CD4-positive, alpha-beta T cell (primary cell): ENCODE measurements at regions not wholly inside any gene's neighbourhood (a gene's known extent, or its start where the extent isn't known, plus 50 kb on each side); places are given as distances from the start of the nearest gene placed in this dataset.
"Not testable (repeated sequence)": the region's sequence is repeated elsewhere in the genome, so short reads cannot be mapped to it uniquely, and the experiment has no call there.

ENCODE experiments used
- ATAC-seq: fragments of 200-7000 bp; cut with Tn5 transposase; one replicate; pipeline ENCODE4 v1.10.0; 2022; ENCODE audit warnings: mild to moderate bottlenecking; ENCODE audit not compliant: poor library complexity
- CTCF ChIA-PET: fragments of 350-600 bp; sonication (Branson Sonifier 250); formaldehyde crosslinking; loops from one replicate; lab custom pipeline; 2021; ENCODE audit warnings: antibody characterized with exemption, inconsistent platforms; lab: Charles Lee
- POLR2A ChIA-PET: fragments of 350-600 bp; sonication (Branson Sonifier 250); formaldehyde crosslinking; loops from one replicate; lab custom pipeline; 2021; ENCODE audit warnings: antibody characterized with exemption, inconsistent platforms; lab: Charles Lee
- DNase-seq, 14 experiments: peaks; one replicate each; pipeline ENCODE4 v3.0.0-alpha.2; 2013 to 2020; ENCODE audit warnings: mixed read lengths in 2 of 14
- H3K27ac ChIP-seq, 2 donors: one replicate each; pipeline versions ENCODE4 v1.5.1 to v1.7.0; 2013; ENCODE audit warnings: low read length in 2 of 2, low read depth in 1 of 2, mild to moderate bottlenecking in 1 of 2
- H3K27me3 ChIP-seq, 2 experiments: 1 replicate in 1 of 2; 2 replicates in 1 of 2; pipeline versions ENCODE4 v1.6.1 to v1.7.0; 2013; ENCODE audit warnings: low read length in 2 of 2, control low read depth in 1 of 2, mild to moderate bottlenecking in 1 of 2, moderate library complexity in 1 of 2; ENCODE audit not compliant: insufficient read depth in 2 of 2, control insufficient read depth in 1 of 2
- H3K36me3 ChIP-seq: one replicate; pipeline ENCODE4 v1.6.1; 2013; ENCODE audit warnings: low read length, control low read depth; ENCODE audit not compliant: insufficient read depth
- H3K4me1 ChIP-seq: one replicate; pipeline ENCODE4 v1.6.1; 2013; ENCODE audit warnings: low read length, control low read depth; ENCODE audit not compliant: insufficient read depth
- H3K4me3 ChIP-seq: one replicate; pipeline ENCODE4 v1.5.1; 2013; ENCODE audit warnings: mild to moderate bottlenecking, low read length, moderate library complexity
- H3K9me3 ChIP-seq, 2 experiments: 1 replicate in 1 of 2; 2 replicates in 1 of 2; pipeline versions ENCODE4 v1.6.1 to v1.7.0; 2013; ENCODE audit warnings: low read length in 2 of 2, mild to moderate bottlenecking in 2 of 2, control low read depth in 1 of 2, moderate library complexity in 1 of 2; ENCODE audit not compliant: control insufficient read depth in 1 of 2, insufficient read depth in 1 of 2
- H3K27ac Mint-ChIP-seq: one replicate; pipeline ENCODE4 v1.8.0; 2020; ENCODE audit warnings: mixed read lengths
- H3K27me3 Mint-ChIP-seq: one replicate; pipeline ENCODE4 v1.8.0; 2021; ENCODE audit warnings: mixed read lengths
- H3K36me3 Mint-ChIP-seq: one replicate; pipeline ENCODE4 v1.8.0; 2021; ENCODE audit warnings: low read depth, mixed read lengths
- H3K4me1 Mint-ChIP-seq: one replicate; pipeline ENCODE4 v1.8.0; 2021; ENCODE audit warnings: low read depth, mixed read lengths
- H3K4me3 Mint-ChIP-seq: one replicate; pipeline ENCODE4 v1.8.0; 2020; ENCODE audit warnings: mild to moderate bottlenecking, mixed read lengths
- H3K9me3 Mint-ChIP-seq: one replicate; pipeline ENCODE4 v1.8.0; 2020; ENCODE audit warnings: mixed read lengths
- CTCF ChIP-seq: fragments of 200-600 bp; IDR thresholded peaks from one replicate; pipeline ENCODE4 v1.8.0; 2022; ENCODE audit warnings: antibody characterized with exemption, mild to moderate bottlenecking
- intact Hi-C, 2 experiments: fragments of 100-400 bp; cut with DNase I in 1 of 2; cut with micrococcal nuclease in 1 of 2; formaldehyde crosslinking; loops; one replicate each; pipeline versions ENCODE4 v1.15.1 to v1.9.0; 2023 to 2025; cut with DNase I, micrococcal nuclease

DNA sequence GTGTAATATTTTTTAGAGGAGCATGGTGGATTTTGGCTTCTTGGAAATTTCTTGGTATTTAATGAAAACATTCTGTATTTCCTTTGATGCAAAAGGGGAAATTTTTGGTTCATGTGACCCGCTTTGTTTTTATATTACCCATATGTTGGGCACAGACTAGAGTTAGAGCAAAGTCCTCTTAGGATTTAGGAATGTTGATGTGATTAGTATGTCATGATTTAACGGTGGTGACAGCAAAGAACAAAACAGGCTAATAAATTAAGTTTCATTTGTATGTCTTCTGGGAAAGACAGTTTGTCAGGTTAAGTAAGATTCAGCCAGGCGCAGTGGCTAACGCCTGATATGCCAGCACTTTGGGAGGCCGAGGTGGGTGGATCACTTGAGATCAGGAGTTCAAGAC, 304.6 kb downstream of the REEP3 start:
- DNase-seq (no peak), ATAC-seq (no peak)
- Histone ChIP-seq H3K4me3 (no peak overlapping the region), H3K27me3 (peaks cover 0 to 17% of the 10 kb centered on the region in 2 experiments), H3K27ac (no peak overlapping the region), H3K36me3 (no peaks in the 10 kb centered on the region), H3K9me3 (no peaks in the 10 kb centered on the region), H3K4me1 (no peaks in the 10 kb centered on the region)
- no peak overlapping the region for H3K27ac Mint-ChIP-seq
- ChIA-PET CTCF (no interaction called here), POLR2A (no interaction called here)
- intact Hi-C loops: no loop called here
- no peaks in the 10 kb centered on the region for H3K9me3 Mint-ChIP-seq
- H3K4me3 Mint-ChIP-seq: no peak overlapping the region
- no peaks in the 10 kb centered on the region for H3K36me3 Mint-ChIP-seq
- TF ChIP-seq CTCF: no peak
- H3K4me1 Mint-ChIP-seq: no peaks in the 10 kb centered on the region
- H3K27me3 Mint-ChIP-seq: peaks cover 43% of the 10 kb centered on the region

- H3K4me1 Mint-ChIP-seq, POLR2A ChIA-PET, H3K9me3 ChIP-seq, CTCF ChIA-PET, ATAC-seq, H3K4me3 Mint-ChIP-seq, DNase-seq, H3K27ac Mint-ChIP-seq, H3K4me1 ChIP-seq, intact Hi-C loops, H3K36me3 ChIP-seq, H3K9me3 Mint-ChIP-seq, H3K27ac ChIP-seq, H3K4me3 ChIP-seq, H3K36me3 Mint-ChIP-seq: not testable (repeated sequence)
- peaks cover 0 to 17% of the 10 kb centered on the region in 2 experiments for H3K27me3 ChIP-seq
- H3K27me3 Mint-ChIP-seq: peaks cover 42% of the 10 kb centered on the region
Measured at GRCh38 chr10:63827018-63827417, 305.8 kb downstream of the REEP3 start.

DNA sequence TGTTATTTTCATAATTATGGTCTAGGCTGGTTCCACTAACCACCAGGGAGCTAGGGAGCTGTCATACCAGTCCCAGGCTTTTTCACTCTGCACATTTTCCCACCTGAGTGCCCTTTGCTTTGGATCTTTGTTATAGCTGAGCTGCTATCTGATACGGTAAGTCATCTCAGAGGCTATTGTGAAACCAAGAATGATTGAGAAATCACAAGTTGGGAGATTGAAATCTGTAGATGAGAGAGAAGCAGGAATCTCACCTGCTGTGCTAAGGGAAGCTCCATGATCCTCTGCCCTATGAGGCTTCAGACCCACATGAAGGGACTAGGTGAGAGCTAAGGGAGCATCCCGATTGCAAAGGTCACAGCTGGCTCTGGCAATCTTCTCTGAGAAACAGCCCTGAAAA, 307.8 kb downstream of the REEP3 start:
- no peak for DNase-seq
- ATAC-seq: no peak
- Mint-ChIP-seq H3K27me3 (peaks cover 26% of the 10 kb centered on the region), H3K36me3 (no peaks in the 10 kb centered on the region), H3K9me3 (no peaks in the 10 kb centered on the region), H3K4me1 (no peaks in the 10 kb centered on the region), H3K4me3 (no peak overlapping the region), H3K27ac (no peak overlapping the region)
- intact Hi-C loops: no loop called here
- peaks cover 0 to 12% of the 10 kb centered on the region in 2 experiments for H3K27me3 ChIP-seq
- ChIA-PET CTCF (no interaction called here), POLR2A (no interaction called here)
- H3K27ac ChIP-seq: no peak overlapping the region
- no peaks in the 10 kb centered on the region for H3K4me1 ChIP-seq
- H3K4me3 ChIP-seq: no peak overlapping the region
- no peaks in the 10 kb centered on the region for H3K36me3 ChIP-seq
- TF ChIP-seq CTCF: no peak
- no peaks in the 10 kb centered on the region for H3K9me3 ChIP-seq

DNA sequence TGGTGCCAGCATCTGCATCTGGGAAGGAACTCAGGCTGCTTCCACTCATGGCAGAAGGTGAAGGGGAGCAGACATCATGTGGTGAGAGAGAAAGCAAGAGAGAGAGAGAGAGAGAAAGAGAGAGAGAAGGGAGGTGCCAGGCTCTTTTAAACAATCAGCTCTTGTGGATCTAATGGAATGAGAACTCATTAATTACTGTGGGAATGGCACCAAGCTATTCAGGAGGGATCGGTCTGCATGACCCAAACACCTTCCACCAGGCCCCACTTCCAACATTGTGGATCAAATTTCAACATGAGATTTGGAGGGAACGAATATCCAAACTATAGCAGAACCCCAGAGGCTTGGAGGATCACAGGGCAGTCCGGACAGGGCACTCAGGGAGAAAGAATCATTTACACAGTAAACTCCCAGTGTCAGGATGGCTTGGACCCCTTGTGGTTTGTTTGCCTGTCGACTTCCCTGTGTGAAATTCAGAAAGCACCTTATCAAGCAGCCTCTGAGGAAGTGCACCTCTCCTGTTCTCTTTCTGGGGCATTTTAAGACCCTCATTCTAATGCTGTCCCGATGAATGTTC, 308.5 kb downstream of the REEP3 start:
- TF ChIP-seq CTCF: no peak
- ATAC-seq (no peak), DNase-seq (no peak)
- Histone ChIP-seq H3K4me1 (no peaks in the 10 kb centered on the region), H3K36me3 (no peaks in the 10 kb centered on the region), H3K27me3 (peaks cover 0 to 8% of the 10 kb centered on the region in 2 experiments), H3K4me3 (no peak overlapping the region), H3K27ac (no peak overlapping the region), H3K9me3 (no peaks in the 10 kb centered on the region)
- no peaks in the 10 kb centered on the region for H3K9me3 Mint-ChIP-seq
- peaks cover 20% of the 10 kb centered on the region for H3K27me3 Mint-ChIP-seq
- ChIA-PET CTCF (no interaction called here), POLR2A (no interaction called here)
- H3K36me3 Mint-ChIP-seq: no peaks in the 10 kb centered on the region
- no peaks in the 10 kb centered on the region for H3K4me1 Mint-ChIP-seq
- intact Hi-C loops: no loop called here
- no peak overlapping the region for H3K27ac Mint-ChIP-seq
- no peak overlapping the region for H3K4me3 Mint-ChIP-seq
